Peyer's patch (tissue), 4 donors: ENCODE measurements at regions not wholly inside any gene's neighbourhood (a gene's known extent, or its start where the extent isn't known, plus 50 kb on each side); places are given as distances from the start of the nearest gene placed in this dataset.

Source experiments
- DNase-seq, 3 donors: peaks; one replicate each; pipeline ENCODE4 v3.0.0-alpha.2; 2017 to 2019
- H3K27ac ChIP-seq, 4 donors: fragments of 200-600 bp; sonication (generic); one replicate each; pipeline ENCODE4 v1.5.1; 2016 to 2019
- H3K27me3 ChIP-seq, 2 donors: fragments of 200-600 bp; sonication (generic); one replicate each; pipeline ENCODE4 v1.5.1; 2019
- H3K36me3 ChIP-seq, 3 donors: fragments of 200-600 bp; sonication (generic); one replicate each; pipeline ENCODE4 v1.5.1; 2016 to 2019
- H3K4me1 ChIP-seq, 4 donors: fragments of 200-600 bp; sonication (generic); one replicate each; pipeline ENCODE4 v1.5.1; 2016 to 2019
- H3K4me3 ChIP-seq, 4 donors: fragments of 200-600 bp; sonication (generic); 1 replicate in 3 of 4; 2 replicates in 1 of 4; pipeline ENCODE4 v1.5.1; 2016 to 2019; ENCODE audit warnings: mild to moderate bottlenecking in 1 of 4
- H3K9me3 ChIP-seq, 4 donors: fragments of 200-600 bp; sonication (generic); one replicate each; pipeline ENCODE4 v1.5.1; 2016 to 2019; ENCODE audit warnings: mild to moderate bottlenecking in 1 of 4
- POLR2A ChIP-seq, 2 donors: fragments of 450-650 bp; IDR thresholded peaks; one replicate each; pipeline ENCODE4 v1.5.1; 2017; ENCODE audit warnings: antibody characterized with exemption in 2 of 2, mild to moderate bottlenecking in 2 of 2, moderate library complexity in 2 of 2
- TF ChIP-seq, protein P1 (sequence below), 6 experiments: fragments of 450-650 bp in 4 of 6; fragments of 200-600 bp in 2 of 6; sonication (generic) in 1 of 6; IDR thresholded peaks; one replicate each; pipeline ENCODE4 v1.5.1; 2017 to 2019; ENCODE audit warnings: antibody characterized with exemption in 6 of 6, mild to moderate bottlenecking in 3 of 6, moderate library complexity in 1 of 6

DNA sequence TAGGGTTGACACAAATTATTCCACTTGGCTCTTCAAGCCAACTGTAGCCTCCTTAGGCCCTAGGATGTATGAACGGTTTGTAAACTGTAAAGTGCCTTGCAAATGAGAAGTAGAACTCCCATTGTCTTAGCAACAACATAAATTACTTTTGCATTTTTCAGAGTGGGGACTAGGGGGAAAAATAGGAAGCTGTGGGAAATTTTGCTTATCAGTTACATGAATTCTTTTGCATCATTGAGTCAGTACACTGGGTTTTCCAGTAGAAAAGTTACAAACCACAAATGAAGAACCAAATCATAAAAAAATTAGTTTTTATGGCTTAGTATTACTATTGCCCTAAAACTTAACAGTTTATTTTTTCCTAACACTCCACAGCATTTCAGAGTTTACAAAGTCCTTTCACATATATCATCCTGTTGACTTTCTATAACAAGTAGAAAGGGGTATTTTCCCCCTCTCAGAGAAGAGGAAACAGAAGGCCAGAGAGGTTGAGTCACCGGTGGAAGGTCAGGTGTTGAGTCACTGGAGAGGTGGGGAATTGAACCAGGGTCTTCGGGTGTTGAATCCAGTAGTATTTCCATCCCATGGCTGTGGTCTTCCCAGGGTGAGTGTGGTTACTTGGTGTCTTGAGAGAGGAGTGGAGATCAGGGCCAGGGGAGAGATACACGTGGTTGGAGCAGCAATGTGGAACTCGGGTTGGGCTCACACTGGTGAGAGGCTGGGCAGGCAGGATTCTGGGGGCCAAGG lies 71.9 kb upstream of the USP24 start:
- H3K27ac ChIP-seq = no peak overlapping the region

DNA sequence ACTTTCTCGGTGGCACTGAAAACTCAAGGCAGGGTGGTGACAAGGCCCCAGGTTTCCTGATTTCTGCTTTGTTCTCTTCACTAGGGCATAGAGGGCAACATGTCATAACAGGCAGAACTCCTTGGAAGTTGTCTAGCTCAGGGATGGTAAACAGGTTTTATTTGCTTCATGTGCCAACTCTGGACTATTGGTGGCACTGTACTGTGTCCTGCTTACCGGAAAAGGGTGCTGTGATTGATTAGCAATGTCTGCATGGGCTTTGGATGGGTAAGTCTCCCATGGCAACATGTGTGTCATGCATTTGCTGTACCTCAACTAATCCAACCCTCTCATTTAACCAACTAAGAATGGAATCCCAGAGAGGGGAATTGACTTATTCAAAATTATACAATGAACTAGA lies 70.7 kb upstream of the USP24 start:
- no peak for TF ChIP-seq POLR2A (IDR thresholded peaks at IDR 0.05)
- TF ChIP-seq, protein P1, sequence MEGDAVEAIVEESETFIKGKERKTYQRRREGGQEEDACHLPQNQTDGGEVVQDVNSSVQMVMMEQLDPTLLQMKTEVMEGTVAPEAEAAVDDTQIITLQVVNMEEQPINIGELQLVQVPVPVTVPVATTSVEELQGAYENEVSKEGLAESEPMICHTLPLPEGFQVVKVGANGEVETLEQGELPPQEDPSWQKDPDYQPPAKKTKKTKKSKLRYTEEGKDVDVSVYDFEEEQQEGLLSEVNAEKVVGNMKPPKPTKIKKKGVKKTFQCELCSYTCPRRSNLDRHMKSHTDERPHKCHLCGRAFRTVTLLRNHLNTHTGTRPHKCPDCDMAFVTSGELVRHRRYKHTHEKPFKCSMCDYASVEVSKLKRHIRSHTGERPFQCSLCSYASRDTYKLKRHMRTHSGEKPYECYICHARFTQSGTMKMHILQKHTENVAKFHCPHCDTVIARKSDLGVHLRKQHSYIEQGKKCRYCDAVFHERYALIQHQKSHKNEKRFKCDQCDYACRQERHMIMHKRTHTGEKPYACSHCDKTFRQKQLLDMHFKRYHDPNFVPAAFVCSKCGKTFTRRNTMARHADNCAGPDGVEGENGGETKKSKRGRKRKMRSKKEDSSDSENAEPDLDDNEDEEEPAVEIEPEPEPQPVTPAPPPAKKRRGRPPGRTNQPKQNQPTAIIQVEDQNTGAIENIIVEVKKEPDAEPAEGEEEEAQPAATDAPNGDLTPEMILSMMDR (IDR thresholded peaks at IDR 0.05) = no peak
- Histone ChIP-seq H3K27me3 (no peaks in the 10 kb centered on the region), H3K27ac (no peak overlapping the region), H3K36me3 (no peaks in the 10 kb centered on the region), H3K4me3 (no peak overlapping the region), H3K4me1 (no peaks in the 10 kb centered on the region), H3K9me3 (no peaks in the 10 kb centered on the region)
- no peak for DNase-seq

More for the DNA sequence above, 71.9 kb upstream of the USP24 start:
- no peak overlapping the region for H3K4me3 ChIP-seq
- H3K36me3 ChIP-seq = no peaks in the 10 kb centered on the region
- no peaks in the 10 kb centered on the region for H3K4me1 ChIP-seq
- H3K9me3 ChIP-seq = no peaks in the 10 kb centered on the region
- no peaks in the 10 kb centered on the region for H3K27me3 ChIP-seq
- TF ChIP-seq, protein P1 (IDR thresholded peaks at IDR 0.05) = no peak
- no peak for TF ChIP-seq POLR2A (IDR thresholded peaks at IDR 0.05)
- DNase-seq = no peak

DNA sequence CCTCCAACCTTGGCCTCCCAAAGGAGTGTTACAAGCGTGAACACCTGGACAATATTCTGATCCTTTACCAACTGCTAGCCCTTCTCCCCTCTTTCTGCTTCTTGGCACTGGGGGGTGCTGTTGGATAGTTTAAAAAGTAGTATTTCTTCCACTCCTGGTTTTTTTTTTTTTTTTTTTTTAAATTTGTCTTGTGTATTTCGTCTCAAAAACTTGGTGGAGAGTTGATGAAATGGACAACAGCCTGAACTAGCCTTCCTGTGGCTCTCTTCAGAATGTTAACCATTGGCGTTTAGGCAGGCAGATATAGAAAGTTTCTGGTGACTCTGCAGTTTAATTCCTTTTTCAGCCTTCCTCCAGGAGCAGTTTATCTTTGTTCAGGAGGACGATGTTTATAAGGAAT lies 69.7 kb upstream of the USP24 start:
- no peak overlapping the region for H3K4me3 ChIP-seq
- DNase-seq = no peak
- no peaks in the 10 kb centered on the region for H3K9me3 ChIP-seq
- H3K36me3 ChIP-seq = no peaks in the 10 kb centered on the region
- no peaks in the 10 kb centered on the region for H3K4me1 ChIP-seq
- TF ChIP-seq, protein P1 (IDR thresholded peaks at IDR 0.05) = peak in 4 of 6 experiments; percentile 31 to 51 (median 41)
- no peak for TF ChIP-seq POLR2A (IDR thresholded peaks at IDR 0.05)
- H3K27me3 ChIP-seq = no peaks in the 10 kb centered on the region
- H3K27ac ChIP-seq = no peak overlapping the region

DNA sequence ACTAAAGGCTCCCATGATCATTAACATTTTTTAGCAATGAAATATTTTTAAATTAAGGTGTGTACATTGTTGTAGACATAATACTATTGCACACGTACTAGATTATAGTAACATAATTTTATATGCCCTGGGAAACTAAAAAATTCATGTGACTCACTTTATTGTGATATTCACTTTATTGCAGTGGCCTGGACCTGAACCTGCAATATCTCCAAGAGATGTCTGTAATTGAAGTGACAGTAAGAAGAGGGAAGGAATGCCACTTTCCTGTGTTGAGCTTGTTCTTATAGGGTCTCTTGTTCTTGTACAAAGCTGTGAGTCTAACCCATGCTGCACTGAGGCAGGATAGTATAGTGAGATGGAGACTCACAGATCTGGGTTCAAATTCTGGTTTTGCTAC lies 66.9 kb upstream of the USP24 start:
- no peak overlapping the region for H3K27ac ChIP-seq
- no peaks in the 10 kb centered on the region for H3K4me1 ChIP-seq
- DNase-seq = no peak
- TF ChIP-seq POLR2A (IDR thresholded peaks at IDR 0.05) = no peak
- TF ChIP-seq, protein P1 (IDR thresholded peaks at IDR 0.05) = no peak
- H3K36me3 ChIP-seq = no peaks in the 10 kb centered on the region
- H3K27me3 ChIP-seq = no peaks in the 10 kb centered on the region
- H3K9me3 ChIP-seq = no peaks in the 10 kb centered on the region
- no peak overlapping the region for H3K4me3 ChIP-seq

DNA sequence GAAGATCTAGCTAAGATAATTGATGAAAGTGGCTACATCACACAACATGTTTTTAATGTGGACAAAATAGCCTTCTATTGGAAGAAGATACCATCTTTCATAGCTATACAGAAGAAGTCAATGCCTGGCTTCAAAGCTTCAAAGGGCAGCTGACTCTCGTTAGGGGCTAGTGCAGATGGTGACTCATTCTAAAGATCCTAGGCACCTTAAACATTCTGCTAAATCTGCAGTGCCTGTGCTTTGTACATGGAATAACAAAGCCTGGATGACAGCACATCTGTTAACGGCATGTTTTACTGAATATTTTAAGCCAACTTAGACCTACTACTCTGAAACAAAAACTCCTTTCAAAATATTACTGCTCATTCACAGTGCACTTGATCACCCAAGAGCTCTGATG lies 65.6 kb upstream of the USP24 start:
- Histone ChIP-seq H3K27me3 (no peaks in the 10 kb centered on the region), H3K4me1 (no peaks in the 10 kb centered on the region), H3K36me3 (no peaks in the 10 kb centered on the region), H3K9me3 (no peaks in the 10 kb centered on the region), H3K27ac (no peak overlapping the region), H3K4me3 (no peak overlapping the region)
- TF ChIP-seq, protein P1 (IDR thresholded peaks at IDR 0.05) = no peak
- TF ChIP-seq POLR2A (IDR thresholded peaks at IDR 0.05) = no peak
- DNase-seq = no peak
